GM12873 (cell line): ENCODE measurements at regions not wholly inside any gene's neighbourhood (a gene's known extent, or its start where the extent isn't known, plus 50 kb on each side); places are given as distances from the start of the nearest gene placed in this dataset.

Experiments used
- CTCF ChIP-seq: IDR thresholded peaks from 2 replicates; pipeline ENCODE4 v1.5.1; 2012; ENCODE audit warnings: low read depth, mild to moderate bottlenecking, moderate library complexity, low read length, control low read depth; ENCODE audit not compliant: insufficient read depth; ENCODE audit errors: missing control alignments

DNA sequence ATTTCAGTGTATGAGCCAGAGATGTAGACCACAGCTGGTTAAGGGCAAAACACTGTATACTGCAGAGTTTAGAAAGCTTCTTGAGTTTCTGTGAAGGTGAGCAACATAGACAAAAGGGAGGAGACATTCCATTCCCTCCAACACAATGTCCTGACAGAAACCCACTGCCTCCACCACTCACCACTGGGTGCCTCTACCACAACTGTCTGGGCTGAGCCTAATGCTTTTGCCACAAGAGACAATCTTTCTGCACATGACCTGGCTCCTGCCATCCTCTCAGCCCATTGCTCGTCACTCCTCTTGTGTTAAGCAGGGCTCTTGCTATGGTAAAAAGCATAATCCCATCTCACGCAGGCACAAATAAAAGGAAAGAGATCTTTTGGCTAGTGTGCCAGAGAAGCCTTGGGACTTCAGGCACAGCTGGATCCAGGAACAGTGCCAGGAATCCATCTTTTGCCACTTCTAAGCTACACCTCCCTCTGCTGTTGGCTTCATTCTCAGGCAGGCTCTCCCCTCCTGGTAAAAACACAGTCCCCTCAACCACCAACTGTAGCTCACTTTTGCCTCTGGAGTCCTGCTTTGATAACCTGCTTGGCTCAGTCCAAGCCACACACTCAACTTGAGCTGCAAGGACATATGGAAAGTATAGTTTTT lies 140.6 kb upstream of the PRR20G start:
- no peak for TF ChIP-seq CTCF

DNA sequence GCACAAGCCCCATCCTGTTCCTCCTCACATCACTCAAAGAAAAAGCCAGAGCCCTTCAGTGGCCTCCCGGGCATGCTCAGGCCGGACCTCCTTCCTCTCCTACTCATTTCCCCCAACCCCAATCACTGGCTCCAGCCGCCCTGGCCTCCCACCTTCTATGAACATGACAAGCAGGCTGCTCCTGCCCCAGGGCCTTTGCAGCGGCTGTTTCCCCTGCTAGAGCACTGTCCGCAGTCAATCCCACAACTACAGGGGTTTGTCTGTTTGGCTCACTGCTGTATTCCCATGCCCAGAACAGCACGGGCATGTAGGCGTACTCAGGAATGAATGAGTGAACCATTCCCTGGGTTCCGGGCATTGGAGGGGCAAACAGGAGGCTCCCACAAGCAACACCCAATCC lies 139.8 kb upstream of the PRR20G start:
- TF ChIP-seq CTCF = no peak

GRCh38 chr3:127427156-127427555 lies 139.3 kb upstream of the PRR20G start:
- no peak for TF ChIP-seq CTCF

- TF ChIP-seq CTCF = no peak
Measured at GRCh38 chr3:127426444-127427153, 138.8 kb upstream of the PRR20G start.

- no peak for TF ChIP-seq CTCF
Measured at GRCh38 chr3:127425505-127426443, 137.9 kb upstream of the PRR20G start.

- TF ChIP-seq CTCF = no peak
Measured at GRCh38 chr3:127424766-127425504, 137.1 kb upstream of the PRR20G start.
